ENCODE measurements at regions not wholly inside any gene's neighbourhood (a gene's known extent, or its start where the extent isn't known, plus 50 kb on each side); places are given as distances from the start of the nearest gene placed in this dataset.

- DNase-seq (ENCODE audit: low spot score): no peak
- no peak overlapping the region for H2AFZ ChIP-seq
- no peaks in the 10 kb centered on the region for H3K79me2 ChIP-seq
- no peaks in the 10 kb centered on the region for H3K27me3 ChIP-seq
- 93% methylated on average over 4 of the region's 4 CpGs for WGBS (ENCODE audit: low lambda C conversion rate, missing lambda C conversion rate)
- no peaks in the 10 kb centered on the region for H3K9me2 ChIP-seq (replicated peaks; ENCODE audit: insufficient read depth)
- no peak overlapping the region for H3K4me3 ChIP-seq
- no peaks in the 10 kb centered on the region for H3K9me3 ChIP-seq (ENCODE audit: low read depth)
- no peak overlapping the region for H3K27ac ChIP-seq
- no peaks in the 10 kb centered on the region for H3K4me1 ChIP-seq (ENCODE audit: insufficient read depth)
- TF ChIP-seq EZH2phosphoT487 (IDR thresholded peaks at IDR 0.05; ENCODE audit: low read depth, severe bottlenecking, unreplicated experiment) (no peak), CTCF (IDR thresholded peaks at IDR 0.05; ENCODE audit: poor library complexity) (no peak), EZH2 (IDR thresholded peaks at IDR 0.05; ENCODE audit: borderline replicate concordance) (no peak)
- no peaks in the 10 kb centered on the region for H4K20me1 ChIP-seq (ENCODE audit: insufficient read depth, poor library complexity, severe bottlenecking)
- H3K4me2 ChIP-seq: no peak overlapping the region
- no peaks in the 10 kb centered on the region for H3K36me3 ChIP-seq (replicated peaks; ENCODE audit: insufficient read depth, low read depth)
These were observed 215.7 kb upstream of the TMC3 start for GRCh38 chr15:81589671-81590070.

- WGBS (ENCODE audit: low lambda C conversion rate, missing lambda C conversion rate): 66% methylated on average over 7 of the region's 7 CpGs
- Histone ChIP-seq H3K4me2 (no peak overlapping the region), H3K27me3 (no peaks in the 10 kb centered on the region), H3K79me2 (no peaks in the 10 kb centered on the region), H3K9me2 (replicated peaks; ENCODE audit: insufficient read depth) (no peaks in the 10 kb centered on the region), H3K27ac (no peak overlapping the region), H3K4me1 (ENCODE audit: insufficient read depth) (no peaks in the 10 kb centered on the region), H3K4me3 (no peak overlapping the region), H3K36me3 (replicated peaks; ENCODE audit: insufficient read depth, low read depth) (no peaks in the 10 kb centered on the region), H2AFZ (no peak overlapping the region), H3K9me3 (ENCODE audit: low read depth) (no peaks in the 10 kb centered on the region), H4K20me1 (ENCODE audit: insufficient read depth, poor library complexity, severe bottlenecking) (no peaks in the 10 kb centered on the region)
- peak; percentile 11 for DNase-seq (ENCODE audit: low spot score)
- TF ChIP-seq EZH2phosphoT487 (IDR thresholded peaks at IDR 0.05; ENCODE audit: low read depth, severe bottlenecking, unreplicated experiment) (no peak), EZH2 (IDR thresholded peaks at IDR 0.05; ENCODE audit: borderline replicate concordance) (no peak), CTCF (IDR thresholded peaks at IDR 0.05; ENCODE audit: poor library complexity) (no peak)
These were observed 201.6 kb upstream of the TMC3 start for GRCh38 chr15:81575436-81576123.

- H3K9me2 ChIP-seq (replicated peaks; ENCODE audit: insufficient read depth): no peaks in the 10 kb centered on the region
- H3K27me3 ChIP-seq: no peaks in the 10 kb centered on the region
- H3K4me2 ChIP-seq: no peak overlapping the region
- H2AFZ ChIP-seq: no peak overlapping the region
- no peaks in the 10 kb centered on the region for H3K4me1 ChIP-seq (ENCODE audit: insufficient read depth)
- H3K27ac ChIP-seq: no peak overlapping the region
- H4K20me1 ChIP-seq (ENCODE audit: insufficient read depth, poor library complexity, severe bottlenecking): no peaks in the 10 kb centered on the region
- WGBS (ENCODE audit: low lambda C conversion rate, missing lambda C conversion rate): 76% methylated on average over 9 of the region's 9 CpGs
- DNase-seq (ENCODE audit: low spot score): no peak
- no peak for TF ChIP-seq CTCF (IDR thresholded peaks at IDR 0.05; ENCODE audit: poor library complexity)
- no peak for TF ChIP-seq EZH2 (IDR thresholded peaks at IDR 0.05; ENCODE audit: borderline replicate concordance)
- TF ChIP-seq EZH2phosphoT487 (IDR thresholded peaks at IDR 0.05; ENCODE audit: low read depth, severe bottlenecking, unreplicated experiment): no peak
- no peaks in the 10 kb centered on the region for H3K79me2 ChIP-seq
- no peaks in the 10 kb centered on the region for H3K36me3 ChIP-seq (replicated peaks; ENCODE audit: insufficient read depth, low read depth)
- H3K9me3 ChIP-seq (ENCODE audit: low read depth): no peaks in the 10 kb centered on the region
- no peak overlapping the region for H3K4me3 ChIP-seq
These were observed 199.2 kb upstream of the TMC3 start for GRCh38 chr15:81573098-81573746.

All from hepatocyte (in vitro differentiated cells).